ENCODE measurements at regions not wholly inside any gene's neighbourhood (a gene's known extent, or its start where the extent isn't known, plus 50 kb on each side); places are given as distances from the start of the nearest gene placed in this dataset.

GRCh38 chr11:116446048-116446941, 326.5 kb downstream of the BUD13 start:
- DNase-seq (ENCODE audit: low read depth in 2 of 2), result no peak

- no peak for DNase-seq (ENCODE audit: low read depth in 2 of 2)
Observed at GRCh38 chr11:116445108-116446047, 327.4 kb downstream of the BUD13 start.

- DNase-seq (ENCODE audit: low read depth in 2 of 2), result no peak
Observed at GRCh38 chr11:116442238-116442752, 330.5 kb downstream of the BUD13 start.

- no peak for DNase-seq (ENCODE audit: low read depth in 2 of 2)
Observed at GRCh38 chr11:116439361-116439677, 333.5 kb downstream of the BUD13 start.

- no peak for DNase-seq (ENCODE audit: low read depth in 2 of 2)
Observed at GRCh38 chr11:116438651-116439360, 334.0 kb downstream of the BUD13 start.

- DNase-seq (ENCODE audit: low read depth in 2 of 2), result no peak
Observed at GRCh38 chr11:116434986-116435385, 337.8 kb downstream of the BUD13 start.

GRCh38 chr11:116432301-116432700, 340.5 kb downstream of the BUD13 start:
- no peak for DNase-seq (ENCODE audit: low read depth in 2 of 2)

GRCh38 chr11:116431842-116432241, 340.9 kb downstream of the BUD13 start:
- no peak for DNase-seq (ENCODE audit: low read depth in 2 of 2)

GRCh38 chr11:116428638-116428975, 344.2 kb downstream of the BUD13 start:
- DNase-seq (ENCODE audit: low read depth in 2 of 2), result no peak

- no peak for DNase-seq (ENCODE audit: low read depth in 2 of 2)
Observed at GRCh38 chr11:116427903-116428637, 344.7 kb downstream of the BUD13 start.

GRCh38 chr11:116427337-116427902, 345.4 kb downstream of the BUD13 start:
- DNase-seq (ENCODE audit: low read depth in 2 of 2), result no peak

GRCh38 chr11:116426761-116427160, 346.0 kb downstream of the BUD13 start:
- DNase-seq (ENCODE audit: low read depth in 2 of 2), result no peak

GRCh38 chr11:116424615-116425261, 348.0 kb downstream of the BUD13 start:
- DNase-seq (ENCODE audit: low read depth in 2 of 2), result no peak

GRCh38 chr11:116422956-116423600, 349.7 kb downstream of the BUD13 start:
- DNase-seq (ENCODE audit: low read depth in 2 of 2), result no peak

GRCh38 chr11:116422556-116422955, 350.2 kb downstream of the BUD13 start:
- no peak for DNase-seq (ENCODE audit: low read depth in 2 of 2)

GRCh38 chr11:116421529-116422185, 351.1 kb downstream of the BUD13 start:
- DNase-seq (ENCODE audit: low read depth in 2 of 2), result no peak

- no peak for DNase-seq (ENCODE audit: low read depth in 2 of 2)
Observed at GRCh38 chr11:116420770-116421528, 351.8 kb downstream of the BUD13 start.

GRCh38 chr11:116420030-116420429, 352.8 kb downstream of the BUD13 start:
- no peak for DNase-seq (ENCODE audit: low read depth in 2 of 2)

Measured in activated CD8-positive, alpha-beta memory T cell treated with anti-CD3 and anti-CD28 coated beads for 4 hours (primary cell).